Activated CD4-positive, alpha-beta T cell treated with anti-CD3 and anti-CD28 coated beads, Interleukin-2, amount 10 ng/mL, durations not matched to agents 24 days and 14 days (primary cell): ENCODE measurements at regions not wholly inside any gene's neighbourhood (a gene's known extent, or its start where the extent isn't known, plus 50 kb on each side); places are given as distances from the start of the nearest gene placed in this dataset.

Experiments
- DNase-seq: peaks from one replicate; pipeline ENCODE4 v3.0.0; 2022
- H3K27ac Mint-ChIP-seq: one replicate; pipeline ENCODE4 v1.8.0; 2022; ENCODE audit warnings: mild to moderate bottlenecking, mixed read lengths
- H3K27me3 Mint-ChIP-seq: one replicate; pipeline ENCODE4 v1.8.0; 2022; ENCODE audit warnings: mixed read lengths
- H3K36me3 Mint-ChIP-seq: one replicate; pipeline ENCODE4 v1.8.0; 2022; ENCODE audit warnings: low read depth, mild to moderate bottlenecking, mixed read lengths
- H3K4me1 Mint-ChIP-seq: one replicate; pipeline ENCODE4 v1.8.0; 2021; ENCODE audit warnings: mixed read lengths
- H3K4me3 Mint-ChIP-seq: one replicate; pipeline ENCODE4 v1.8.0; 2022; ENCODE audit warnings: mild to moderate bottlenecking, moderate library complexity, mixed read lengths
- H3K9me3 Mint-ChIP-seq: one replicate; pipeline ENCODE4 v1.8.0; 2021; ENCODE audit warnings: mixed read lengths
- intact Hi-C: fragments of 100-400 bp; cut with micrococcal nuclease; formaldehyde crosslinking; loops from one replicate; pipeline ENCODE4 v1.15.1; 2023

DNA sequence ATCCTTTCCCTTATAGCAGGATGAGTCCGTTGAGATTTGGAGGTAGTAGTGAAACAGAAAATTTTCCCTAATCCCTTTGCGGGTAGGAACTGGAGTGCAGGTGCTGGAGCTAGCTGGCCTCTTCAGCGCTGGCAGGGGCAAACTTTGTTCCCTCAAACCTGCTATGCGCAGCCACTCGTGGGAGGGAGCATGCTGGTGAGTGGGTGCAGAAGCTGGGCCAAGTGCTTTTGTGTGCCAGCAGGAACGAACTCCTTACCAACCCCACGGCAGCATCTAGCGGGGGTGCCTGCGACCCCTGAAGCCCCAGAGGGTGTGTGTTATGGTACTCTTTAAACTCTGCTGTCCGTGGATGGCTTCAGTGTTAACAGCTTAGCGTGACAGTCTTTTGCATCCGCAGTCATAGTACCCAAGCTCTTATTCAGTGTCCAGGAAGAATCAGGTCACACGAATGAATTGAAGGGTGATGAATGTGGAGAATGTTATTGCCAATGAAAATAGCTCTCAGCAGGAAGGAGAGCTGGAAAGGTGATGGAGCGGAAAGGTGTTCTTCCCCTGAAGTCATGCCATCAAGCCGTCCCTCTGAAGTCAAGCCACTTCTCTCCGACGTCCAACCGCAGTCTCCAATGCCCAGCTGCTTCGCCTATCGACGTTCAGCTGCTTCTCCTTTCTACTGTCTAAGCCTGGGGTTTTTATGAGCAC, 1445.1 kb upstream of the CDH9 start:
- DNase-seq: no peak
- H3K9me3 Mint-ChIP-seq: peaks cover 11% of the 10 kb centered on the region
- H3K27me3 Mint-ChIP-seq: no peaks in the 10 kb centered on the region
- H3K36me3 Mint-ChIP-seq: no peaks in the 10 kb centered on the region
- no peak overlapping the region for H3K4me3 Mint-ChIP-seq
- intact Hi-C loops: no loop called here
- no peak overlapping the region for H3K27ac Mint-ChIP-seq
- no peaks in the 10 kb centered on the region for H3K4me1 Mint-ChIP-seq

DNA sequence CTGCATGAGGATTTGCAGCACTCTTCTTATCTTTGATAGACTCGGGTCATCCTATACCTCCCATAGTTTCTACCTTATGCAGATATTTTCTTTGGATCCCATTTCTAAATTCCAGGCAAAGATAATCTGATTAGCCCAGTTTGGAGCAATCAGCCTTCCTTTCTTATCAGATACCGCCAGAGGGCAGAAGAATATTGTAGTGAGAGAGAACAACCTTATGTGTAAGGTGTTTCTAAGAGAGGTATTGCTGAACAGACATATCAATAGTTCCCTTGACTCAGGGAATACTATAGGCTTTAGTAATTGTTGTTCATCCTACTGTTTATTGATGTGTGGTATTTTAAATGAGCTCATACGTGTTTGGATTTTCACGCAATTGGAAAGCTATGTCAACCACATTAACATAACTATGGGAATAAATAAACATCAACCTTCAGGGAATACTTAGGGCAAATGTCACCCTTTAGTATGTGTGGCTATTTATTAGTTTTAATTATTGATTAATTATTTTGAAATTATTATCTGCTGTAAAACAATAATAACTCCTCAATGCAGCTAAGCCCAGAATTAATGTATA, 1435.2 kb upstream of the CDH9 start:
- H3K9me3 Mint-ChIP-seq: no peaks in the 10 kb centered on the region
- intact Hi-C loops: no loop called here
- no peaks in the 10 kb centered on the region for H3K36me3 Mint-ChIP-seq
- no peaks in the 10 kb centered on the region for H3K27me3 Mint-ChIP-seq
- H3K27ac Mint-ChIP-seq: no peak overlapping the region
- no peak overlapping the region for H3K4me3 Mint-ChIP-seq
- no peaks in the 10 kb centered on the region for H3K4me1 Mint-ChIP-seq
- DNase-seq: no peak

- Mint-ChIP-seq H3K27ac (no peak overlapping the region), H3K4me3 (no peak overlapping the region), H3K36me3 (no peaks in the 10 kb centered on the region), H3K27me3 (no peaks in the 10 kb centered on the region), H3K4me1 (no peaks in the 10 kb centered on the region), H3K9me3 (no peaks in the 10 kb centered on the region)
- no peak for DNase-seq
- intact Hi-C loops: no loop called here
These were observed 1429.8 kb upstream of the CDH9 start for GRCh38 chr5:28468166-28468565.

DNA sequence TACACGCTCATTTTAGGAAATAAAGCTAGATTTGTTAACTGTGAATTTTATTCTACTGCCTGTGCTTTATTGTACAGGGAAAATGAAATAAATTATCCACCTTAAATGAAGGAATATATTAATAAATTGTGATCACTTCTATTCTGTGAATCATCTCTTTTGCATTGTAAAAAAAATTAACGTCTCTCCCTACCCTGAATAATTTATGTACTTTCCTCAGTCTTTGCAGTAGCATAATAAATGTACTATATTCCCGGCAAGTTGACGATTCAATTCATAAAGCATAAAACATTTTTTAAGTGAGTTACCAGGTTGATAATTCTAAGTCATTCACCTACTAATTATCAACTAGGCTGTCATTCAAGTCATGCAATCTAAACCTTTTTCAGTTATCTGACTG, 1425.3 kb upstream of the CDH9 start:
- Mint-ChIP-seq H3K9me3 (no peaks in the 10 kb centered on the region), H3K4me3 (no peak overlapping the region), H3K27ac (no peak overlapping the region), H3K4me1 (no peaks in the 10 kb centered on the region), H3K27me3 (no peaks in the 10 kb centered on the region), H3K36me3 (no peaks in the 10 kb centered on the region)
- intact Hi-C loops: no loop called here
- no peak for DNase-seq

DNA sequence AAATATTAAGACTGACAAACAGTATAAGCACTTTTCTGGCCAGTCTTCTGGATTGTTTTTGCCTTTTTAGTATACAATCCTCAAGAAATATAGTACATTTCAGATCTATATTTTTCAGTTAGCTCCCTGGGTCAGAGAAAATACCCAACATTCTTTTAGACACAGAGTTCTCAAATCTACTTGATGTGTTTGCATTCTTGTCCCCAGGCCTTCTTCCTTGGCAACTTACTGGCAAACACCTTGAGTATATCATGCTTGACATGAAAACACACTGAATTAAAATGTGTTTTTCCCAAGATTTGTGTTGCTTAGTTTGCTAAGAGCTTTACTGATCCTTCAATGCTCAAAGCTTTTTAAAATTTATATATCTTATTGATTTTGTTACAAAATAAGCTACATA, 1413.1 kb upstream of the CDH9 start:
- Mint-ChIP-seq H3K9me3 (peaks cover 8% of the 10 kb centered on the region), H3K4me3 (no peak overlapping the region), H3K36me3 (no peaks in the 10 kb centered on the region), H3K27me3 (no peaks in the 10 kb centered on the region), H3K4me1 (no peaks in the 10 kb centered on the region), H3K27ac (no peak overlapping the region)
- DNase-seq: no peak
- intact Hi-C loops: no loop called here

DNA sequence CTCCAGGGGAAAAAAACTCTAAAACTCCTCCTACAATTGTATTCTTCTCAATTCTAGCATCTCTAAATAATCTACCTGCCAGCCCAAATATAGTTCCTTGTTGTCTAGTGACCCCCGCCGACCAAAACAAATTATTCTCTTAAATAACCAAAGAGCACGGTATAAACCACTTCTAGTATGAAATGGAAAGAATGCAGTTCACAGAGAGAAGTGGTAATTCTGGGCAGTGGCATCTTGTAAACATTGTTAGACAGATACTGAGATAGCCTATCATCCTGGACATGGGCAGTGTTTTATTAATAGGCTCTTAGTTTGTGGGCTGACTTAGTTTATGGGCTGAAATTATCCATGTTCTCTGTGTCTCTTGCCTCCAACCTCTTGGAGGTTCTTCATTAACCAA, 1412.6 kb upstream of the CDH9 start:
- intact Hi-C loops: no loop called here
- Mint-ChIP-seq H3K27me3 (no peaks in the 10 kb centered on the region), H3K9me3 (peaks cover 8% of the 10 kb centered on the region), H3K4me1 (no peaks in the 10 kb centered on the region), H3K4me3 (no peak overlapping the region), H3K36me3 (no peaks in the 10 kb centered on the region), H3K27ac (no peak overlapping the region)
- no peak for DNase-seq

DNA sequence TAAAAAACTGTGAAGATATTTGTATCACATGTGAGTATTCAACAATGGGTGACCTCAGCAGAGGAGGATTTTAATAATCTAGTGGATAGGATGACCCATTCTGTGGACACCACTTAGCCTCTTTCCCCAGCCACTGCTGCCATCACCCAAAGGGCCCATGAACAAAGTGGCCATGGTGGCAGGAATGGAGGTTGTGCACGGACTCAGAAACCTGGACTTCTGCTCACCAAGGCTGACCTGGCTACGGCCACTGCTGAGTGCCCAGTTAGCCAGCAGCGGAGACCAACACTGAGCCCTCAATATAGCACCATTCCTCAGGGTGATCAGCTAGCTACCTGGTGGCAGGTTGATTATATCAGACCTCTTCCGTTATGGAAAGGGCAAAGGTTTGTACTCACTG, 1410.4 kb upstream of the CDH9 start:
- DNase-seq: no peak
- no peak overlapping the region for H3K4me3 Mint-ChIP-seq
- peaks cover 9% of the 10 kb centered on the region for H3K9me3 Mint-ChIP-seq
- no peaks in the 10 kb centered on the region for H3K36me3 Mint-ChIP-seq
- H3K4me1 Mint-ChIP-seq: no peaks in the 10 kb centered on the region
- no peaks in the 10 kb centered on the region for H3K27me3 Mint-ChIP-seq
- no peak overlapping the region for H3K27ac Mint-ChIP-seq
- intact Hi-C loops: no loop called here

DNA sequence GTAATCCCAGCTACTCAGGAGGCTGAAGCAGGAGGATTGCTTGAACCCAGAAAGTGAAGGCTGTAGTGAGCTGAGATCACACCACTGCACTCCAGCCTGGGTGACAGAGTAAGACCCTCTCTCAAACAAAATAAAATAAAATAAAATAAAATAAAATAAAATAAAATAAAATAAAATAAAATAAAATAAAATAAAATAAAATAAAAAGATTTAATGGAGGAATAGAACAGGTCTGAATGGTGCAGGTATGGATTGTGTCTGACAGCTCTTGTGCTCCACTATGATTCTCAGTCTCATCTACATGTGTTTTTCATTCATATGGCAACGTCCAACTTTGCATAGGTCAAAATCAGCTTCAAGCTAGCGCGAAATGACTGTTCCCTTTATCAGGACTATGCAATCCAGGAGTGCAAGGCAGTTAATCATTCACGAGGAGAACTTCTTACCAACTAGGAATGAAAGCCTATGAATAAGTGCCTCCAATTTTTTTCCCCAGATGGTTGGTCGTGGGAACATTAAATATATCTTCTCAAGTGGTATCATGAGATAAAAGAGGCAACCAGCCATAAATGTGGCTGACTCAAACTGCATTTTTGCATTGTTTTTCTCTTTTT, 1392.3 kb upstream of the CDH9 start:
- Mint-ChIP-seq H3K27ac (no peak overlapping the region), H3K9me3 (no peaks in the 10 kb centered on the region)
- DNase-seq: no peak

DNA sequence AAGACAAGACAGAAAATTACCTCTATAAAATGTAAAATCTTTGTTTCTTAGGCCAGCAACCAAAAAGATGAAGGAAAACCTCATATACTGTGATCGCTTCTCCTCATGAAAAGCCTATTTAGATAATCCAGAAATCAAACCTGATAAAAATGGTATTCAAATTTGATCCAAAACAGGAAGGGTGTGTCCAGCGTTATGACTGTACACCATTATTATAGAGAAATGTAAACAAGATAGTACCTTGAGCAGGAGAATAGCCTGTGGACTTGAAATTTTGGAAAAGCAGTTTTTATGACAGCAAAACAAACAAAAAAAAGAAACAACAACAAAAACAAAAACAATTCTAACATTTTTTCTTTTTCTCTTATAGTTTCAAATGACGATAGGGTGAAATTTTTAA, 1382.8 kb upstream of the CDH9 start:
- no peaks in the 10 kb centered on the region for H3K4me1 Mint-ChIP-seq
- no peaks in the 10 kb centered on the region for H3K9me3 Mint-ChIP-seq
- H3K36me3 Mint-ChIP-seq: no peaks in the 10 kb centered on the region
- no peaks in the 10 kb centered on the region for H3K27me3 Mint-ChIP-seq
- intact Hi-C loops: no loop called here
- no peak overlapping the region for H3K4me3 Mint-ChIP-seq
- no peak overlapping the region for H3K27ac Mint-ChIP-seq
- no peak for DNase-seq

More for the DNA sequence above, 1392.3 kb upstream of the CDH9 start:
- intact Hi-C loops: no loop called here
- Mint-ChIP-seq H3K4me1 (no peaks in the 10 kb centered on the region), H3K4me3 (no peak overlapping the region), H3K27me3 (no peaks in the 10 kb centered on the region), H3K36me3 (no peaks in the 10 kb centered on the region)

GRCh38 chr5:28415791-28416443, 1377.5 kb upstream of the CDH9 start:
- H3K4me3 Mint-ChIP-seq: no peak overlapping the region
- no peaks in the 10 kb centered on the region for H3K9me3 Mint-ChIP-seq
- no peaks in the 10 kb centered on the region for H3K27me3 Mint-ChIP-seq
- no peak for DNase-seq
- no peak overlapping the region for H3K27ac Mint-ChIP-seq
- no peaks in the 10 kb centered on the region for H3K36me3 Mint-ChIP-seq
- H3K4me1 Mint-ChIP-seq: no peaks in the 10 kb centered on the region
- intact Hi-C loops: no loop called here

DNA sequence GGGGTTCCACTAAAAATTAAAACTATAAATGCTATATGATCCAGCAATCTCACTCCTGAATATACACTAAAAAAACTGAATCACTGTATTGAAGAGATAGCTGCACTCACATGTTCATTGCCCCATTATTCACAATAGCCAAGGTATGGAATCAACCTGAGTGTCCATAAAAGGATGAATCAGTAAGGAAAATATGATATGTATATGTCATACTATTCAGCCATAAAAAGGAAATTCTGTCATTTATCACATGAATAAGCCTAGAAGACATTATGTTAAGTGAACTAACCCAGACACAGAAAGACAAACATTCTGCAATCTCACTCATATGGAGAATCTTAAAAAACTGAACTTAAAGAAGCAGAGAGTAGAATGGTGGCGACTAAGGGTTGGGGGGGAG, 1376.2 kb upstream of the CDH9 start:
- H3K9me3 Mint-ChIP-seq: no peaks in the 10 kb centered on the region
- no peak overlapping the region for H3K4me3 Mint-ChIP-seq
- H3K36me3 Mint-ChIP-seq: no peaks in the 10 kb centered on the region
- H3K27me3 Mint-ChIP-seq: no peaks in the 10 kb centered on the region
- intact Hi-C loops: no loop called here
- no peak overlapping the region for H3K27ac Mint-ChIP-seq
- H3K4me1 Mint-ChIP-seq: no peaks in the 10 kb centered on the region
- DNase-seq: no peak

- no peak overlapping the region for H3K4me3 Mint-ChIP-seq
- DNase-seq: no peak
- H3K9me3 Mint-ChIP-seq: no peaks in the 10 kb centered on the region
- H3K27me3 Mint-ChIP-seq: no peaks in the 10 kb centered on the region
- H3K36me3 Mint-ChIP-seq: no peaks in the 10 kb centered on the region
- H3K4me1 Mint-ChIP-seq: no peaks in the 10 kb centered on the region
- no peak overlapping the region for H3K27ac Mint-ChIP-seq
- intact Hi-C loops: no loop called here
These were observed 1370.3 kb upstream of the CDH9 start for GRCh38 chr5:28408651-28409050.

GRCh38 chr5:28408186-28408585, 1369.8 kb upstream of the CDH9 start:
- H3K27me3 Mint-ChIP-seq: no peaks in the 10 kb centered on the region
- no peak overlapping the region for H3K27ac Mint-ChIP-seq
- H3K9me3 Mint-ChIP-seq: no peaks in the 10 kb centered on the region
- no peak overlapping the region for H3K4me3 Mint-ChIP-seq
- no peaks in the 10 kb centered on the region for H3K4me1 Mint-ChIP-seq
- intact Hi-C loops: no loop called here
- no peaks in the 10 kb centered on the region for H3K36me3 Mint-ChIP-seq
- DNase-seq: no peak

- H3K27ac Mint-ChIP-seq: no peak overlapping the region
- no peaks in the 10 kb centered on the region for H3K9me3 Mint-ChIP-seq
- H3K4me3 Mint-ChIP-seq: no peak overlapping the region
- no peak for DNase-seq
- H3K4me1 Mint-ChIP-seq: no peaks in the 10 kb centered on the region
- no peaks in the 10 kb centered on the region for H3K36me3 Mint-ChIP-seq
- H3K27me3 Mint-ChIP-seq: no peaks in the 10 kb centered on the region
- intact Hi-C loops: no loop called here
These were observed 1366.1 kb upstream of the CDH9 start for GRCh38 chr5:28404363-28405071.
